NCI-H1092 treated with DMSO at 0.1 percent for 48 hours (cell line): ENCODE measurements at regions not wholly inside any gene's neighbourhood (a gene's known extent, or its start where the extent isn't known, plus 50 kb on each side); places are given as distances from the start of the nearest gene placed in this dataset.
"Not testable (repeated sequence)": the region's sequence is repeated elsewhere in the genome, so short reads cannot be mapped to it uniquely, and the experiment has no call there.

Source experiments
- DNase-seq: peaks from one replicate; lab custom pipeline; 2025; lab: John Stamatoyannopoulos, UW

DNA sequence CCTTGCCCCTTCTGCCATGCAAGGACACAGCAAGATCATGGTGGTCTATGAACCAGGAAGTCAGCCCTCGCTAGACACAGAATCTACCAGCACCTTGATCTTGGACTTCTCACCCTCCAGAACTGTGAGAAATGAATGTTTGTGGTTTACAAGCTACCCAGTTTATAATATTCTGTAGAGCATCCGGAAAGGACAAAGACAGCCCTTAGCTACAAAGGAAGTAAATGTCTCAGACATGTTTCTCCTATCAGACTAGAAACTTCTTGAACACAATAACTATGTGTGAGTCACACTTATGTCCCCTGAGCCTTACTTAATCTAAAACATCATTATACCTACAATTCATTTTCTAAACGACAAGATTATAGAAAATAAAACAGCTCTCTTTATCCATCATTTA, 176.7 kb downstream of the KLHL28 start:
- DNase-seq = no peak

DNA sequence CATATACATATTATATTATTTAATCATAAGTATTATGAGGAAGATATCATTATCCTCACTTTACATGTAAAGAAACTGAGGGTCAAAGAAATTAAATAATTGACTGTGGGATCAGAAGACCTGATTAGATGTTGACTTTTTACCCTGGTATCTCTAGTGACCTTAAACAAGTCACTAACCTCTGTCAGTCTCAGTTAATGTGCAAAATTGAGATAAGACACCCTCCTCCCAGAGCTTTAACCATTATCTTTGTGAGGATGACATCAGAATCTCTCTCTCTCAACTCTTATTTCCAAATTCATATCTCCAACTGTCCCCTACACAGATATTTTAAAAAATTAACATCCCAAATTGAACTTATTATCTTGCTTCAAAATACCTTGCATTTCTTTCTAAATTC, 177.8 kb downstream of the KLHL28 start:
- no peak for DNase-seq

DNA sequence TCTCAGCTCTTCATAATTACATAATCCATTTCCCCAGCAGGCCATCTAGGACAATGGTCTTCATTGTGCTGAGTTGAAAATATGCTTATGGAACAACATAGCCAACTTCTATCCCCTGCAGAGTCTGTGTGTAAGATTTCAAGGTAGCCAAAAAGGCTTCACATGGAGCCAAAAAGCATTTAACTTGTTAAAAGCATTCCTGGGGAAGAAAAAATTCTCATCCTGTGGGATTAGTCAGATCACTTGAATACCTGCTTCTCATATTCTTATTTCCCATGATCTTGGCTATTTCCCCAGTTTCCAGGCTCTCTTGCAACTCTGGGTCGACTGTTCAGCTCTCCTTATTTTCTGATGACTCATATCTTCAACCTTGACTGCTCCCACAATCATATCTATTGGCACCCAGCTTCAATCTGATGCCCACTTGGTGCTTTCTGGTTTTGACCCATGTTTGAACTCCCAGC, 178.9 kb downstream of the KLHL28 start:
- DNase-seq = no peak

DNA sequence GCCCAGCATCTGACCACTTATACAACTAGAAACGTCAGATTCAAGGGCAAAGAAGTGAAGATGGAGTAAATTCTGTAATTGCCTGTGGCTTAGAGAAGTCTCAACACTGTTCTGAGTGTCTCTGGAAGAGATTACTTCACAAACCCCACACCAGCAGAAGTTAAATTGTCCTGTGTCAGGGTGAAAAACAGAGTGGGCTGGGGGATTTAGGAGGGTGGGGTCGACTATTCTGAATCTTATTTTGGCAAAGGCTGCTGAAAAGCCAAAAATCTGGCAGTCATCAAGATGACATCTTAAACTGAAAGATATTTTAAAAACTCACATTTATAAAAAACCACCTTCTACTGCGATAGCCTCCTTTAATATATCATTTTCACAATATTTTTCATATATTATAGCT, 180.8 kb downstream of the KLHL28 start:
- no peak for DNase-seq

DNA sequence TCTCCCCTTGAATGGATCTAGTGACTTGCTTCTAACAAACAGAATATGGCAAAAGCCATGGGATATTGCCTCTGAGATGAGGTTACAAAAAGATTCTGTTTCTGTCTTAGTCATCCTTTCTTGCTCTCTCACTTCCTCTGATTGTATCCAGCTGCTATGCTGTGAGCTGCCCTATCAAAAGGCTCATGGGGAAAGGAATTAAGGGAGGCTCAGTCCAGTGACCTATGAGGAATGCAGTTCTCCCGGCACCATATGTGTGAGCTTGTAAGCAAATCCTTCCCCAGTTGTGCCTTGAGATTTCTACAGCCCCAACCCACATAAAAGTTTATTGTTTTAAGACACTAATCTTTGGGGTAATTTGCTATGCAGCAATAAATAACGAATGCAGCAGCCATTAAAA, 183.1 kb downstream of the KLHL28 start:
- DNase-seq = no peak

DNA sequence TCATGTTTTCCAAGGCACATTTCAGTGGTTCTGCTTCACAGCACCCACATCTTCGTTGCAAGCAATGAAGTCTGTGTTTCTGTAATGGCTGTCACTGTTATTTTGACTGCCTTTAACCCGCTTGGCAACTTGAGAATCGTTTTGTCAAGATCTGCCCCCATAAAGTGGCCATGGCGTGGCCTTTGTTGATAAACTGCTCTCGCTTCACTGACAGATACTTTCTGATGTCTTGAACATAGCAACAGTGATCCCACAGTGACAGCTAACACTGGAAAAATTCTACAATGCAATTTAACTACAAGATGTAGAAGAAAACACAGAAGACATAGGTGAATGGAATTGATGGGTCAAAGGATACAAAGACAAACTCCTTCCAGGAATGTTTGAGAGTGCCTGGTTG, 184.2 kb downstream of the KLHL28 start:
- no peak for DNase-seq

DNA sequence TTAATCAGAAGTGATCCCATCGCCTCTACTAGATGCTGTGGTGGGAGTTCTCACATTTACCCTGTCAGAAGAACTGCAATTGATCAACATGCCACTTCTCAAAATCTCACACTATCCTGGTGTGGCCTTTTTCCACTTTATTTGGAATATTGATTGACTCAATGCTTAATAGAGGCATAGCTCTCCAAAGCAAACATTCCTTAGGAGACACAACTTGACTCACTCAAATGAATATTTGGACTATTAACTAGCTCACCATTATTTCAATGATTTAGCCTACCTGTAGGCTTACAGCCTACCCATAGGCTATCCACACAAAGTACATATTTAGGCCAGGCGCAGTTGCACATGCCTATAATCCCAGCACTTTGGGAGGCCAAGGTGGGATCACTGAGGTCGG, 186.5 kb downstream of the KLHL28 start:
- no peak for DNase-seq

DNA sequence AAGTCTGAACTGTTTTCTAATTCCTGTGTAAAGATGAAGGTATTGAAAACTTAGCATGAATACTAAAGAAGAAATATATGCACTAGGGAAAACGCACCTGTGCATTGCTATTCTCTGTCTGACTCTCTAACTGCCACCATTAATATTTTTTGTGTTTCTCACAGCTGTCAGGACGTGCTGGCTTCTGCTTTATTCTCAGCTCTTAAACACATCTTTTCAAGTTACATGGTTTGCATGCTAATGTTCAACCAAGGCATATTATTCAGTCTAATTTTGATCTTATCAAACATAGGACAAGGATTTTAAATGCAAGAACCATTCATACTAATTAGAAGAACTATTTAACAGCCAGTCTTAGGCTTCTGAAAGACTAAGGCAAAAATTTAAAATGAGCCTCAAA, 187.4 kb downstream of the KLHL28 start:
- no peak for DNase-seq

DNA sequence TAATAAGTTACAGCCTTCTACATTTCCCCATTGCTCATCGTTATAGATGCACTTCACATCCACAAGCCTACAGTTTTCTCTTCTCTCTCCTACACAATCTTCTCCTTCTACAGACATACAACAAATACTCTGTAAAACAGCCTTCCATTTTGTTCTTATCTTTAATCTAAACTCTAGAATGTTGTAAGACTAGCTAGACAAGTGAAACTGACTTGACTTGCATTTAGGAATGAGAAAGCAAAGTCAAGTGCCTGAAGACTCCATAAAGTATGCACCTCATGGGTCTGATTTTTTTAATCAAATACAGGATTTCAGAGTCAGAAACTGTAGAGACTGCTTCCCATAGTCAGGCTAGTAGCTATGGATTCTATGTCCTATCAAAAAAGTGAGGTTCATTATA, 190.3 kb downstream of the KLHL28 start:
- DNase-seq = no peak

DNA sequence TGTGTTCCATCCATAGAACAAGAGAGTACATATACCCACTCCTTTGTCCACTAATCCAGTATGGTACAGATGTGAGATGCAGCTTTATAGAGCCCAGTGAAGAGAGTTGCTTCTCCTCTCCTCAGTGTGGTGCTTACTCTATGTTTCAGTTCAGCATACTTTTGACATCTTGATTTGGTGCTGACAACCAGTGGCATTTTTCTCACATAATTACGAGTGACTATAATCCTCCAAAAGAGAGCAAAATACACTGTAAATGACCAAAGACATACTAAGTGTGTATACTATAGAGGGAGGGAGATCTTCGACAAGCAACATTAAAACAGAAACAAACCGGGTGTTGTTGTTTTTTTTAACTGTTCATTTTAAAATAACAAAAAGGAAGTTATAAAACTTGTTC, 191.5 kb downstream of the KLHL28 start:
- no peak for DNase-seq

DNA sequence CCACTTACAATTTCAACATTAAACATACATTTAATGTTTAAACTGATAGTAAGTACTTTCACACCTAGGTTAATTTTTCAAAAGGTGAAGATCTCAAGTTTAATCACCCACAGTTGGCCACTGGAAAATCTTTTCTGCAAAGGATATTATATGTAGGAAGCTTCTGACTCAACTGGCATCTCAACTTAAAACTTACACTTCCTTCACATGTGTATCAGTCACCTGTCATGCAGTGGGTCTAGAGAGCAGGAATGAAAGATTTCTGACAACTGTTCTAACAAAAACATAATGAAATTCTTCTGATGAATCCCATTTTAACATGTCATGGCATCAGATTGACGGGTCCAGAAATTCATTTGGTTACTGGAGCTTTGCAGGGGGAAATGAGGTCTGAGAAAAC, 192.8 kb downstream of the KLHL28 start:
- no peak for DNase-seq

DNA sequence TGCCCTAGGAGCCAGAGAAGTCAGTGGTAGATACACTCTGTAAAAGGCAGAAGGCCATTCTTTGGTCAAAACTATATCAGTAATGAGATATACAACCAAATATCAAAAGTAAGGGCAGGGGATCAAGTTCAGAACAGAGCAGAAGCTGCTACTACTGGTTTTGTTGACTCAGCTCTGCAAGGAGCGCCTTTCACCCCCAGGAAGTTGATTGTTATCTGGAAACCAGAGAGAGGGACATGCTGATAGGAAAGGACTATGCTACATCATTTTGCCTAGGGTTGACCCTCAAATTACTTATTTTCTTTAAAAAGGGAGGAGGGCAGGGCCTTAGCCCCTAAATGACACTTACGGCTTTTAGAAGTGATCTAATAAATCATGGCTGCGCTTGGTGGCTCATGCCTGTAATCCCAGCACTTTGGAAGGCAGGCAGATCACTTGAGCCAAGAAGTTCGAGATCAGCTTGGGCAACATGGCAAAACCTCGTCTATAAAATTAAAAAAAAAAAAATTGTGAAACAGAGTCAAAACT, 194.0 kb downstream of the KLHL28 start:
- no peak for DNase-seq

DNA sequence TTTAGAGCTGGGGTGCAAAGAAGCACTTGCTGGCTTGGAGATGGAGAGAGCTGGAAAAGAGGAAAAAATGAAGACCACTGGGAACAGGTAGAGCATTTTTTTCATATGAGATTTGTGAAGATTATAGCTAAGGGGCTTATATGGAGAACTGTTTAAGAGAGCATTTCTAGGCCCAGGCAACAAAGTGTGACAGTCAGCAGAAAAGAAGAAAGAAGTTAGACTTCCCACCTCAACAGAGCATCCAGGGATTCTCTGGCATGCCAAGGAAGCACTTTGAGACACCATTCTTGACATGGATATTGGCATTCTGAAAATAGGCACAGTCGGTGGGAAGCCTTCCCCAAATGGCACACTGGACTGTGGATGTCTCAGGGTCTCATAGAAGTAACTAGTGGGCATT, 195.5 kb downstream of the KLHL28 start:
- no peak for DNase-seq

DNA sequence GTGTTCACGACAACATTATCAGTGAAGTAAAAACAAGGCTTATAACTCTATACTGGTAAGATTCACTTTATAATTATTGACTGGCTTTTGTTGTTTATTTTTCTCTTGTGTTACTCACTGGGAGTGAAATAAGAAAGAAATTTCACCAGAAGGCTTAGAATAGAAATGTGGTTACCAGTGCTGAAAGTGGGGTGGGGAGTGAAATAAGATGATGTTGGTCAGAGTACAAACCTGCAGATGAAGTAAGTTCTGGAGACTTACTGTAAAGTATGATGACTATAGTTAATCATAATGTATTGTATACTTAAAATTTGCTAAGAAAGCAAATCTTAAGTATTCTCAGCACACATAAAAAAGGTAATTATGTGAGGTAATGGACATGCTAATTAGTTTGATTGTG, 198.4 kb downstream of the KLHL28 start:
- DNase-seq = no peak

DNA sequence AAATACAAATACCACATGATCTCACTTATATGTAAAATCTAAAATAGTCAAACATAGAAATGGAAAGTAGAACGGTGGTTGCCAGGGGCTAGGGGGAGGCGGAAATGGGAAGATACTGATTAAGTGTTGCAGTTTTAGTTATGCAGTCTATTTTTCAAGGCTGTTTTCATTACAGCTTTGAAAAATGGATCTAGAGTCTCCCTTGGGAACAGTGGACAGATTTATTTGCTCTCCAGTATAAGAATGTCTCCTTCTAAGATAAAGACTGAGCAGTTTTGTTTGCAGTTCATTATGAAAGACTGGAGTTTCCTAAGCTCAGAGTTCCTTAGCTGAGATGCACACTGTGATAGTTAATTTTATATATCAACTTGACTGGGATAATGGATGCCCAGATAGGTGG, 202.5 kb downstream of the KLHL28 start:
- no peak for DNase-seq

DNA sequence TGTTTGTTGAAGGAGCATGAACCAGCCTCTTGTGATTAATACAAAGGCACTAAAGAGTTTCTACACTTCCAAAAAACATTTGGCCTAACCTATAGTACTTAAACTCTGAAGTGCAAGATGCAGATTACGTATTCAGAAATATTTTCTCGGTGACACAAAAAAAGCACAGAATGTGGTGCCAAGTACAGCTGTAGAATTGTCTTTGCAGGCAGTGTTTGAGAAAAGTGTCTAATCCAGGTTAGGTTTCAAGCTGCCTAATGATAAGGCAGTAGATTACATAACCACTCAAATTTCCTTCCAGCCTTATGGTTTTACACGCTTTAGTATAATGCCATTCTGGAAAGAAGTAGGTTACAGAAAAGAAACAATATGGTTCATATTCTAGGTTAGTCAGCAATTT, 205.2 kb downstream of the KLHL28 start:
- no peak for DNase-seq

DNA sequence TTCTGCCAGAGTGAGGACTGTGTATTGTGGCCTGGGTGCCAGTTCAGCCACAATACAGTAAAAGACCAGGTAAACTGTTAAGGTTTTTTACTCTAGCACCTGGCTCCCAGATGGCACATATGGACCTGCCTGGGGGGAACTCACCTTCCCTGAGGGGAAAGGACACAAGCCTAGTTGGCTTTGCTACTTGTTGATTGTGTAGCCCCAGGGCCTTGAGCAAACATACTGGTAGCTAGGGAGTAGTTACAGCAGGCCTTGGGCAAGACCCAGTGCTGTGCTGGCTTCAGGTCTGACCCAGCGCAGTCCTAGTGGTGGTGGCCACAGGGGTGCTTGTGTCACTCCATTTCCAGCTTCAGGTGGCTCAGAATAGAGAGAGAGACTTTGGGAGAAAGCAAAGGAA, 216.4 kb downstream of the KLHL28 start:
- no peak for DNase-seq

DNA sequence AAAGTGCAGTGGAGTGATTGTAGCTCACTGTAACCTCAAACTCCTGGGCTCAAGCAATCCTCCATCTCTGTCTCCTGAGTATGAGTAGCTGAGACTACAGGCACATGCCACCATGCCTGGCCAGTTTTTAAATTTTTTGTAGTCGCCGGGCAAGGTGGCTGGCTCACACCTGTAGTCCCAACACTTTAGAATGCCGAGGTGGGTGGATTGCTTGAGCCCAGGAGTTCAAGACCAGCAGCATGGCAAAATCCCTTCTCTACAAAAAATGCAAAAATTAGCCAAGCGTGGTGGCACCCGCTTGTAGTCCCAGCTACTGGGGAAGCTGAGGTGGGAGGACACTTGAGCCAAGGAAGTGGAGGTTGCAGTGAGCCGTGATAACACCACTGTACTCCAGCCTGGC, 219.5 kb downstream of the KLHL28 start:
- no peak for DNase-seq

DNA sequence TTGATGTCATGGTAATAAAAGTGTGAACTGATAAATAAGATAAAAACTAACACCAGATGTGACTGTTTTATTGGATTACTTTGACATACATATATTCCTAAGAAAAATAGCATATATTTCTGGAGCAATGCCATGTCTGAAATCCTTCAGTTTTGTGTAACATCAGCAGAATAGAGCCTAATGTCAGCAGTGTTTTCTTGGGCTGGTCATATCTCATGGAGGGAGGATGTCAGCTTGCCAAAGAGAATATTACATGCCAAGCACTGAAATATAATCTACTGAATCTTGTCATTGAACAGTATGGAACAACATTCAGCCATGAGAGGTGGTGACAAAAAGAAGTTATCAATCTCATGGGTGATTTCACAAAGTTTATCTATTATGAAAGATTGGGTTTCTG, 220.3 kb downstream of the KLHL28 start:
- DNase-seq = no peak

DNA sequence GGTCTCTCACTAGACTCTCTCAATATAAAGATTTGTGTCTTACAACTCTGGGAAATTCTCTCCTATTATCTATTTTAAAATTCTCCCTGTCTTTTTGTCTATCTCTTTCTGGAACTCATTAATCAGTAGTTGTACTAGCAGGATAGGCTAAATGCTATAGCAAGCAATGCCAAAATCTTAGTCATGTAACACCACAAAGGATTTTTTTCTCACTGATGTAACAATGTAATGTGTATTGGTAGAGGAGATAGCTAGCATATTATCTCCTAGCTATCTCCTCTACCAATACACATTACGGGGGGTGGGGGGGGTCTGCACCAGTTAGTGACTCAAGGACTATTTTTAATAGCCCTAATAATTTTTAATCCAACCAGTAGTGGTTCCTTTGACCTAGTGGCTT, 225.4 kb downstream of the KLHL28 start:
- no peak for DNase-seq

DNA sequence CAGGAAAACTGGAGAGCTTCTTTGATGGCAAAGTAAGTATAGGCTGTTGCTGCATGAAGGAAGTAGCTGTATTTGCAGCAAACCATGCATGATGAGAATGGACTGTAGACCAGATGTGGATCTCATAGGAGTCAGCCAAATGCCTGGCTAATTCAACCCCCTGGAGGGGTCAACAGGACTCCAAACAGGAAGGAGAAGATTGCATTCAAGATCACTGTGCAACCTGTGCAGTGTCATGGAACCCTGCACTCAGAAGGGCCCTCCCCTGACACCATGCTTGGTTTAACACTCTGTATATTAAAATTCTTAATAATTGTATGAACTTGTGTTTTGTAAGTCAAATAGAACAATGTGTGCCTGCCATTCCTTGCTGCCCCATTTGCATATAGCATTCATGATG, 225.1 kb upstream of the FSCB start:
- no peak for DNase-seq

DNA sequence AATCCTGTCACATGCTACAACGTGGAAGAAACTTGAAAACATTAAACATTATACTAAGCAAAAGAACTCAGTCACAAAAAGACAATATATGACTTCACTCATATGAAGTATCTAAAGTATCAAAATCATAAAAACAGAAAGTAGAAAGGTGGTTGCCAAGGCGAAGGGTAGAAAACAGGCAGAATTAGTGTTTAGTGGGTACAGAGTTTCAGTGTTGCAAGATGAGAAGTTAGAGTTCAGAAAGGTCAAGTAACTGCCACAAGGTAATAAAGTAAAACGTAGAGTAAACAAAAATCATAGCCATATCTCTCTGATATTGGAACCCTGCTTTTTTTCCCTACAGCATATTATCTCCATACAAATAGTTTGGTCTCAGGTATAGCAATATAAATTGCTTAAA, 223.8 kb upstream of the FSCB start:
- DNase-seq = no peak

DNA sequence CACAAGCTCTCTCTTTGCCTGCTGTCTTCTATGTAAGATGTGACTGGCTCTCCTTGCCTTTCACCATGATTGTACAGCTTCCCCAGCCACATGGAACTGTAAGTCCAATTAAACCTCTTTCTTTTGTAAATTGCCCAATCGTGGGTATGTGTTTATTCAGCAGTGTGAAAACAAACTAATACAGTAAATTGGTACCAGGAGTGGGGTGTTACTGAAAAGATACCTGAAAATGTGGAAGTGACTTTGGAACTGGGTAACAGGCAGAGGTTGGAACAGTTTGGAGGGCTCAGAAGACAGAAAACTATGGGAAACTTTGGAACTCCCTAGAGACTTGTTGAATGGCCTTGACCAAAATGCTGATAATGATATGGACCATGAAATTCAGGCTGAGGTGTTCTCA, 214.3 kb upstream of the FSCB start:
- DNase-seq = not testable (repeated sequence)

DNA sequence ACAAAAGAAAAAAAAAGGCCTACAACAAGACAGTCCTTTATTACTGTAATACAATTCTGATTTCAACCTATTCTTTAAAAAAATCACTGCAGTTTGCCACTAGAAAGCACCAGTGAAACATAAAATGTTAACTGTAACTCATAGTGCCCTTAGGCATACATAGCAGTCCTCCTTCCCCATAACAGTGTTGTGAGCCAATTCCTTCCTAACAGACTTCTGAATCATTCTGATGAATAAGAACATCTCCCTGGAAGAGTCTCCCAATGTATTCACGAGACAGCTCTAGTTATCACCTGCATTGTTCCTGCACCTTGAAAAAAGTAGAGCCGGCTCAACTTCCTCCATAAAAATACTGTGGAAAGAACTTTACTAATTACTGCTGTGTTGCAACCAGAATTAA, 213.6 kb upstream of the FSCB start:
- DNase-seq = no peak
